GM12801 (cell line): ENCODE measurements at regions not wholly inside any gene's neighbourhood (a gene's known extent, or its start where the extent isn't known, plus 50 kb on each side); places are given as distances from the start of the nearest gene placed in this dataset.

Source experiments
- CTCF ChIP-seq: IDR thresholded peaks from one replicate; pipeline ENCODE4 v1.5.1; 2011; ENCODE audit warnings: control low read depth; ENCODE audit not compliant: insufficient read length; ENCODE audit errors: extremely low read depth

GRCh38 chr10:108187408-108188012 is 1023.0 kb upstream of the SORCS1 start:
- no peak for TF ChIP-seq CTCF

GRCh38 chr10:108184114-108184513 is 1019.6 kb upstream of the SORCS1 start:
- TF ChIP-seq CTCF: no peak

GRCh38 chr10:108180878-108181277 is 1016.4 kb upstream of the SORCS1 start:
- TF ChIP-seq CTCF: no peak

- TF ChIP-seq CTCF: no peak
These were observed 1005.3 kb upstream of the SORCS1 start for GRCh38 chr10:108169846-108170245.

GRCh38 chr10:108167766-108168165 is 1003.3 kb upstream of the SORCS1 start:
- TF ChIP-seq CTCF: no peak

- no peak for TF ChIP-seq CTCF
These were observed 1001.9 kb upstream of the SORCS1 start for GRCh38 chr10:108166401-108166800.

- TF ChIP-seq CTCF: no peak
These were observed 982.8 kb upstream of the SORCS1 start for GRCh38 chr10:108147346-108147745.
